HT-29 (cell line): ENCODE measurements at regions not wholly inside any gene's neighbourhood (a gene's known extent, or its start where the extent isn't known, plus 50 kb on each side); places are given as distances from the start of the nearest gene placed in this dataset.
"Not testable (repeated sequence)": the region's sequence is repeated elsewhere in the genome, so short reads cannot be mapped to it uniquely, and the experiment has no call there.

ENCODE experiments used
- DNase-seq: peaks from one replicate; pipeline ENCODE4 v3.0.0-alpha.2; 2015; ENCODE audit warnings: low spot score

- DNase-seq, result no peak
Measured at GRCh38 chr1:201724039-201724765, 104.8 kb upstream of the IPO9 start.

- no peak for DNase-seq
Measured at GRCh38 chr1:201724766-201725118, 104.2 kb upstream of the IPO9 start.

- peak; percentile 61 for DNase-seq
Measured at GRCh38 chr1:201726700-201727099, 102.3 kb upstream of the IPO9 start.

GRCh38 chr1:201728731-201729130 lies 100.2 kb upstream of the IPO9 start:
- DNase-seq, result no peak

GRCh38 chr1:201729973-201730608 lies 98.9 kb upstream of the IPO9 start:
- no peak for DNase-seq

GRCh38 chr1:201730611-201731010 lies 98.3 kb upstream of the IPO9 start:
- no peak for DNase-seq

- DNase-seq, result no peak
Measured at GRCh38 chr1:201731142-201731541, 97.8 kb upstream of the IPO9 start.

GRCh38 chr1:201731592-201731991 lies 97.4 kb upstream of the IPO9 start:
- DNase-seq, result no peak

- DNase-seq, result no peak
Measured at GRCh38 chr1:201732351-201732750, 96.6 kb upstream of the IPO9 start.

GRCh38 chr1:201734221-201734620 lies 94.7 kb upstream of the IPO9 start:
- DNase-seq, result not testable (repeated sequence)

- no peak for DNase-seq
Measured at GRCh38 chr1:201734786-201735185, 94.2 kb upstream of the IPO9 start.

GRCh38 chr1:201736707-201737320 lies 92.1 kb upstream of the IPO9 start:
- DNase-seq, result no peak

- no peak for DNase-seq
Measured at GRCh38 chr1:201737352-201738060, 91.5 kb upstream of the IPO9 start.

GRCh38 chr1:201739080-201739479 lies 89.9 kb upstream of the IPO9 start:
- no peak for DNase-seq

GRCh38 chr1:201739492-201740085 lies 89.4 kb upstream of the IPO9 start:
- DNase-seq, result peak; percentile 37

GRCh38 chr1:201740086-201740541 lies 88.8 kb upstream of the IPO9 start:
- no peak for DNase-seq

- no peak for DNase-seq
Measured at GRCh38 chr1:201740670-201741111, 88.3 kb upstream of the IPO9 start.

- DNase-seq, result peak; percentile 7
Measured at GRCh38 chr1:201741763-201742342, 87.1 kb upstream of the IPO9 start.

- DNase-seq, result no peak
Measured at GRCh38 chr1:201742476-201742875, 86.5 kb upstream of the IPO9 start.

- DNase-seq, result no peak
Measured at GRCh38 chr1:201742955-201743805, 85.8 kb upstream of the IPO9 start.
